HCT116 (cell line): ENCODE measurements at regions not wholly inside any gene's neighbourhood (a gene's known extent, or its start where the extent isn't known, plus 50 kb on each side); places are given as distances from the start of the nearest gene placed in this dataset.

Experiments used
- ATAC-seq: fragments of 200-7000 bp; cut with Tn5 transposase; 2 replicates; pipeline ENCODE4 v1.9.1; 2020; ENCODE audit warnings: mild to moderate bottlenecking, moderate library complexity
- BruUV-seq: library from RNA; stranded (reverse); fragments of 400-500 nt; replicated peaks from 2 replicates; lab custom pipeline; 2021; lab: Mats Ljungman, UMichigan
- CTCF ChIA-PET: fragments of 300-600 bp; sonication (Branson Sonifier 250); formaldehyde crosslinking; loops from one replicate; lab custom pipeline; 2021; ENCODE audit warnings: antibody characterized with exemption; lab: Charles Lee
- POLR2A ChIA-PET: fragments of 300-600, 350-600 bp; sonication (Branson Sonifier 250); formaldehyde crosslinking; loops from one replicate; lab custom pipeline; 2021; ENCODE audit warnings: antibody characterized with exemption; lab: Charles Lee
- RAD21 ChIA-PET, 2 experiments: fragments of 300-600 bp; sonication (Branson Sonifier 250); formaldehyde crosslinking; loops; one replicate each; lab custom pipeline; 2023; ENCODE audit warnings: low total read pairs in 2 of 2; ENCODE audit not compliant: uncharacterized antibody in 2 of 2, unreplicated experiment in 2 of 2, low non-redundant PET in 1 of 2; lab: Charles Lee
- DNase-seq: peaks from one replicate; pipeline ENCODE4 v3.0.0-alpha.2; 2010; ENCODE audit warnings: low read depth, low spot score
- H2AFZ ChIP-seq: fragments of 200-600 bp; shearing (Covaris generic), sonication (generic); 2 replicates; pipeline ENCODE4 v1.6.1; 2017; ENCODE audit warnings: low read depth, mixed run types, mixed read lengths, antibody characterized with exemption, low read length; ENCODE audit not compliant: poor library complexity, severe bottlenecking
- H3K27ac ChIP-seq: 2 replicates; pipeline ENCODE4 v1.5.1; 2012; ENCODE audit warnings: low read depth, low read length
- H3K27me3 ChIP-seq: fragments of 200-600 bp; sonication (generic); 2 replicates; pipeline ENCODE4 v1.6.1; 2016; ENCODE audit warnings: mixed run types, low read length, mixed read lengths; ENCODE audit not compliant: insufficient read depth
- H3K36me3 ChIP-seq, 2 experiments: fragments of 200-500 bp in 1 of 2; fragments of 200-600 bp in 1 of 2; sonication (Bioruptor generic) in 1 of 2; sonication (generic) in 1 of 2; 2 replicates each; pipeline versions ENCODE4 v1.5.1 to v1.6.1; 2014 to 2016; ENCODE audit warnings: low read length in 2 of 2, inconsistent platforms in 1 of 2, mixed read lengths in 1 of 2, mixed run types in 1 of 2; ENCODE audit not compliant: insufficient read depth in 2 of 2, control insufficient read depth in 1 of 2
- H3K4me1 ChIP-seq, 2 experiments: fragments of 200-600 bp in 1 of 2; sonication (generic) in 1 of 2; 2 replicates each; pipeline versions ENCODE4 v1.5.1 to v1.6.1; 2012 to 2017; ENCODE audit warnings: low read length in 2 of 2, inconsistent platforms in 1 of 2, mild to moderate bottlenecking in 1 of 2, mixed read lengths in 1 of 2, mixed run types in 1 of 2, moderate library complexity in 1 of 2; ENCODE audit not compliant: insufficient read depth in 2 of 2, control insufficient read depth in 1 of 2
- H3K4me2 ChIP-seq: fragments of 200-600 bp; sonication (generic); 2 replicates; pipeline ENCODE4 v1.6.1; 2017; ENCODE audit warnings: mixed run types, low read length, mixed read lengths
- H3K4me3 ChIP-seq, 2 experiments: fragments of 200-600 bp in 1 of 2; sonication (generic) in 1 of 2; replicated peaks in 1 of 2; 2 replicates each; pipeline ENCODE4 v1.5.1; 2011 to 2016; ENCODE audit warnings: low read length in 2 of 2, control low read depth in 1 of 2, low read depth in 1 of 2, mild to moderate bottlenecking in 1 of 2, mixed read lengths in 1 of 2, mixed run types in 1 of 2
- H3K79me2 ChIP-seq: fragments of 200-600 bp; sonication (generic); 2 replicates; pipeline ENCODE4 v1.6.1; 2017; ENCODE audit warnings: mild to moderate bottlenecking, mixed run types, low read length, moderate library complexity, mixed read lengths; ENCODE audit not compliant: insufficient read depth
- H3K9ac ChIP-seq: fragments of 200-600 bp; sonication (generic); 2 replicates; pipeline ENCODE4 v1.6.1; 2016; ENCODE audit warnings: low read length, mixed read lengths
- H3K9me2 ChIP-seq: fragments of 200-600 bp; sonication (generic), shearing (Covaris generic); 2 replicates; pipeline ENCODE4 v1.6.1; 2017; ENCODE audit warnings: mixed run types, mild to moderate bottlenecking, moderate library complexity; ENCODE audit not compliant: insufficient read depth
- H3K9me3 ChIP-seq, 2 experiments: fragments of 200-500 bp in 1 of 2; fragments of 200-600 bp in 1 of 2; sonication (Bioruptor generic) in 1 of 2; sonication (generic) in 1 of 2; 2 replicates each; pipeline ENCODE4 v1.6.1; 2014 to 2017; ENCODE audit warnings: low read length in 2 of 2, mixed read lengths in 2 of 2, inconsistent platforms in 1 of 2, low read depth in 1 of 2, mild to moderate bottlenecking in 1 of 2, mixed run types in 1 of 2, moderate library complexity in 1 of 2; ENCODE audit not compliant: control insufficient read depth in 1 of 2, insufficient read depth in 1 of 2
- H4K20me1 ChIP-seq: fragments of 200-600 bp; sonication (generic), shearing (Covaris generic); 2 replicates; pipeline ENCODE4 v1.6.1; 2017; ENCODE audit warnings: mixed run types, mild to moderate bottlenecking, moderate library complexity; ENCODE audit not compliant: insufficient read depth
- CTCF ChIP-seq, 3 experiments: fragments of 200-600 bp in 1 of 3; sonication (generic) in 1 of 3; IDR thresholded peaks in 2 of 3; conservative IDR thresholded peaks in 1 of 3; 2 replicates each; pipeline ENCODE4 v1.5.1; 2012 to 2017; ENCODE audit warnings: low read depth in 2 of 3, low read length in 2 of 3, antibody characterized with exemption in 1 of 3, borderline replicate concordance in 1 of 3, control low read depth in 1 of 3, mild to moderate bottlenecking in 1 of 3, mixed read lengths in 1 of 3, mixed run types in 1 of 3, moderate library complexity in 1 of 3; ENCODE audit not compliant: insufficient read depth in 1 of 3
- EGR1 ChIP-seq: IDR thresholded peaks from 2 replicates; pipeline ENCODE4 v1.6.1; 2012; ENCODE audit warnings: low read depth
- EZH2 ChIP-seq: fragments of 200-600 bp; sonication (generic); IDR thresholded peaks from 2 replicates; pipeline ENCODE4 v1.6.1; 2017; ENCODE audit warnings: antibody characterized with exemption, mixed run types
- POLR2A ChIP-seq: IDR thresholded peaks from 2 replicates; pipeline ENCODE4 v1.7.0; 2011; ENCODE audit warnings: borderline replicate concordance; ENCODE audit not compliant: insufficient read depth, insufficient read length; ENCODE audit errors: extremely low read depth
- POLR2AphosphoS5 ChIP-seq: IDR thresholded peaks from 2 replicates; pipeline ENCODE4 v1.6.1; 2011; ENCODE audit warnings: mild to moderate bottlenecking, low read depth, low read length, moderate library complexity
- REST ChIP-seq: IDR thresholded peaks from 2 replicates; pipeline ENCODE4 v1.6.1; 2012; ENCODE audit warnings: low read depth
- SIN3A ChIP-seq: IDR thresholded peaks from 2 replicates; pipeline ENCODE4 v1.6.1; 2012; ENCODE audit warnings: low read depth
- SRF ChIP-seq: IDR thresholded peaks from 2 replicates; pipeline ENCODE4 v1.6.1; 2012; ENCODE audit warnings: low read depth
- TCF7L2 ChIP-seq: IDR thresholded peaks from 2 replicates; pipeline ENCODE4 v1.7.0; 2011; ENCODE audit warnings: borderline replicate concordance, inconsistent platforms; ENCODE audit not compliant: insufficient read depth, insufficient read length; ENCODE audit errors: extremely low read depth
- ZNF274 ChIP-seq: fragments of 200-500 bp; sonication (Bioruptor generic); IDR thresholded peaks from 2 replicates; pipeline ENCODE4 v1.6.1; 2014; ENCODE audit warnings: mild to moderate bottlenecking, low read depth, low read length, inconsistent platforms
- intact Hi-C: fragments of 100-400 bp; cut with micrococcal nuclease; formaldehyde crosslinking; loops from 2 replicates; pipeline ENCODE4 v1.10.0; 2022
- TF ChIP-seq, protein P1 (sequence below): IDR thresholded peaks from 2 replicates; pipeline ENCODE4 v1.6.1; 2011; ENCODE audit warnings: mild to moderate bottlenecking, low read length, moderate library complexity; ENCODE audit not compliant: insufficient replicate concordance; ENCODE audit errors: extremely low read depth

DNA sequence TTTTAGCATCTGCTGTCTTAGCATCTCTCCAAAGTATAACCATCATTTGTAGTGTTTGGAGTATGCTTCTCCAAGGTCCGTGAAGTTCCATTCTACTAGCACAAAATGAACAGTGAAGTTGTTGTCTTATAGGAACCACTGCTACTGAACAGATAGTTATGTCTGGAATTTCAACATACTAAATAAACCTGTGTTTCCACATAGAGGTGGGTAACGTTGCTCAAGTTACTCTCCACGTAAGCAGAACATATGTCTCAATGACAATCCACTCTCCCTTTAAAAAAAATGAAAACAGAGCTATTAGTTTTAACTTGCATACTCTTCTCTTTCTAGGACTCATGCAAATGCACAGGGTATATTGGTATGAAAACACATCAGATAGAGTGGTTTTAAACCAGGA, 184.3 kb upstream of the TRPC4 start:
- intact Hi-C loops = no loop called here
- Histone ChIP-seq H4K20me1 (no peaks in the 10 kb centered on the region), H3K79me2 (no peaks in the 10 kb centered on the region), H3K4me1 (no peaks in the 10 kb centered on the region), H3K4me2 (no peak overlapping the region), H3K9ac (no peak overlapping the region), H3K27me3 (no peaks in the 10 kb centered on the region), H3K4me3 (no peak overlapping the region), H3K36me3 (no peaks in the 10 kb centered on the region), H3K27ac (no peak overlapping the region), H3K9me2 (no peaks in the 10 kb centered on the region), H2AFZ (no peak overlapping the region), H3K9me3 (peaks cover 11 to 30% of the 10 kb centered on the region in 2 experiments; a peak in 3 of 4 replicates)
- TF ChIP-seq ZNF274 = no peak
- no peak for TF ChIP-seq SIN3A
- no peak for TF ChIP-seq EZH2
- TF ChIP-seq SRF = no peak
- CTCF ChIA-PET = no interaction called here
- RAD21 ChIA-PET = no interaction called here
- DNase-seq (no peak), ATAC-seq (no peak)
- BruUV-seq = no TSS peak
- POLR2A ChIA-PET = no interaction called here

GRCh38 chr13:38046049-38046376, 176.4 kb upstream of the TRPC4 start:
- no peak for DNase-seq
- Histone ChIP-seq H4K20me1 (no peaks in the 10 kb centered on the region), H3K27me3 (no peaks in the 10 kb centered on the region), H3K36me3 (no peaks in the 10 kb centered on the region), H3K4me3 (no peak overlapping the region), H3K79me2 (no peaks in the 10 kb centered on the region), H3K4me1 (no peaks in the 10 kb centered on the region), H3K4me2 (no peak overlapping the region), H3K9ac (no peak overlapping the region), H2AFZ (no peak overlapping the region), H3K9me2 (no peaks in the 10 kb centered on the region), H3K27ac (no peak overlapping the region), H3K9me3 (peaks cover 3 to 26% of the 10 kb centered on the region in 2 experiments; a peak in 2 of 4 replicates)
- intact Hi-C loops = no loop called here
- ChIA-PET CTCF (no interaction called here), RAD21 (no interaction called here), POLR2A (no interaction called here)
- no TSS peak for BruUV-seq
- no peak for TF ChIP-seq SIN3A
- TF ChIP-seq TCF7L2 = no peak
- TF ChIP-seq, protein P1, sequence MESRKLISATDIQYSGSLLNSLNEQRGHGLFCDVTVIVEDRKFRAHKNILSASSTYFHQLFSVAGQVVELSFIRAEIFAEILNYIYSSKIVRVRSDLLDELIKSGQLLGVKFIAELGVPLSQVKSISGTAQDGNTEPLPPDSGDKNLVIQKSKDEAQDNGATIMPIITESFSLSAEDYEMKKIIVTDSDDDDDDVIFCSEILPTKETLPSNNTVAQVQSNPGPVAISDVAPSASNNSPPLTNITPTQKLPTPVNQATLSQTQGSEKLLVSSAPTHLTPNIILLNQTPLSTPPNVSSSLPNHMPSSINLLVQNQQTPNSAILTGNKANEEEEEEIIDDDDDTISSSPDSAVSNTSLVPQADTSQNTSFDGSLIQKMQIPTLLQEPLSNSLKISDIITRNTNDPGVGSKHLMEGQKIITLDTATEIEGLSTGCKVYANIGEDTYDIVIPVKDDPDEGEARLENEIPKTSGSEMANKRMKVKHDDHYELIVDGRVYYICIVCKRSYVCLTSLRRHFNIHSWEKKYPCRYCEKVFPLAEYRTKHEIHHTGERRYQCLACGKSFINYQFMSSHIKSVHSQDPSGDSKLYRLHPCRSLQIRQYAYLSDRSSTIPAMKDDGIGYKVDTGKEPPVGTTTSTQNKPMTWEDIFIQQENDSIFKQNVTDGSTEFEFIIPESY = no peak
- TF ChIP-seq POLR2AphosphoS5 = no peak
- no peak for TF ChIP-seq EZH2
- no peak for TF ChIP-seq CTCF (IDR thresholded peaks at IDR 0.05 in 2 of 3, conservative IDR thresholded peaks at IDR 0.05 in 1 of 3; ENCODE audit: borderline replicate concordance in 1 of 3, insufficient read depth in 1 of 3, low read depth in 2 of 3, low read length in 2 of 3)
- TF ChIP-seq EGR1 = no peak
- TF ChIP-seq REST = no peak
- TF ChIP-seq POLR2A = no peak
- TF ChIP-seq, all 23 proteins: peak for 0
- ATAC-seq = no peak
